ENCODE measurements at regions not wholly inside any gene's neighbourhood (a gene's known extent, or its start where the extent isn't known, plus 50 kb on each side); places are given as distances from the start of the nearest gene placed in this dataset.

- DNase-seq (ENCODE audit: low read depth, low spot score): no peak
- no peak for TF ChIP-seq CTCF (IDR thresholded peaks at IDR 0.05; ENCODE audit: insufficient read depth, low read length, missing control alignments)
- POLR2A ChIA-PET: no interaction called here
- CTCF ChIA-PET: no interaction called here
- no peak overlapping the region for H3K4me3 ChIP-seq (ENCODE audit: low read depth, low read length)
Observed at GRCh38 chr2:76641506-76641905, 880.7 kb downstream of the LRRTM4 start.

- POLR2A ChIA-PET: no interaction called here
- DNase-seq (ENCODE audit: low read depth, low spot score): no peak
- CTCF ChIA-PET: no interaction called here
- no peak for TF ChIP-seq CTCF (IDR thresholded peaks at IDR 0.05; ENCODE audit: insufficient read depth, low read length, missing control alignments)
- H3K4me3 ChIP-seq (ENCODE audit: low read depth, low read length): no peak overlapping the region
Observed at GRCh38 chr2:76640905-76641304, 881.3 kb downstream of the LRRTM4 start.

DNA sequence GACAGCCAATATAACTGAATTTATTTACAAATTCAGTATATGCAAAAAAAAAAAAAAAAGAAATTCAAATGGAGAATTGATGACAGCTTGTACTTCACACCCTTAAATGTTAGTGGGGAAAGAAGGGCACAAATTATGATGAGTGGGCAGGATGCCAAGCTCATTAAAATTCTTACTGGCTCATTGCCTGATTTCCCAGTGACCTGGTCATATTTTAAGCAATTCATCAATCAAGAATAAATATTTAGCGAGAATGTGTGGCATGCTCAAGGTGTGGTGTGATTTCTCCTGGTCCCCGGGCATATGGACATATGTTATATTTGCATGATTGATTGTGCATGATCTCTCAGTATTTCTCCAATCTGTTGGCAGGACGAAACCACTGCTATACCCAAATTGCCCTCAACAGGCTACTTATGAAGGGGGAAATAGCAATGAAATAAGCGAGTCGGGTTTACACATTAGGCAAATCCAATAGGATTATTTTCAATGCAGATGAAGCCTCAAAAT, 883.0 kb downstream of the LRRTM4 start:
- TF ChIP-seq CTCF (IDR thresholded peaks at IDR 0.05; ENCODE audit: insufficient read depth, low read length, missing control alignments): no peak
- no peak overlapping the region for H3K4me3 ChIP-seq (ENCODE audit: low read depth, low read length)
- ChIA-PET CTCF (no interaction called here), POLR2A (no interaction called here)
- DNase-seq (ENCODE audit: low read depth, low spot score): no peak

- H3K4me3 ChIP-seq (ENCODE audit: low read depth, low read length): no peak overlapping the region
- DNase-seq (ENCODE audit: low read depth, low spot score): no peak
- TF ChIP-seq CTCF (IDR thresholded peaks at IDR 0.05; ENCODE audit: insufficient read depth, low read length, missing control alignments): no peak
- CTCF ChIA-PET: no interaction called here
- POLR2A ChIA-PET: no interaction called here
Observed at GRCh38 chr2:76633276-76633921, 888.8 kb downstream of the LRRTM4 start.

DNA sequence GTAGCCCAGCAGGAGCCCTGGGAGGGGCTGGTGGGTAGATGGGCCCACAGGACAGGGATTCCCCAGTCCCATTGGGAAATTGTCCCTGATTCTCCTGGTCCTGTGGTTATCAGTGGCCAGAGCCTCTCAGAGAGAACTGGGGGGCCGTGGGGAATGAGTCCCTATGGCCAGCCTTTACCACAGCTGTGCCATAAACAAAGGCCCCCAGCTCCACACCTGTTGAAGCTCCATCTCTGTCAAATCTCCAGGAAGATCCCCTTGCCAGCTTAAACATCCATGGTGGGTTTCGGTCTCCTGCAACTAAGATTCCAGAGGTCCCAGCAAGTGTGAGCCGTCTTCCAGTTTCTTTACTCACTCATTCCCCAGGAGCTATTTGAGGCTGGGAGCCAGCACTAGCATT, 897.1 kb downstream of the LRRTM4 start:
- ChIA-PET POLR2A (no interaction called here), CTCF (no interaction called here)
- no peak overlapping the region for H3K4me3 ChIP-seq (ENCODE audit: low read depth, low read length)
- no peak for DNase-seq (ENCODE audit: low read depth, low spot score)
- TF ChIP-seq CTCF (IDR thresholded peaks at IDR 0.05; ENCODE audit: insufficient read depth, low read length, missing control alignments): no peak

GRCh38 chr2:76613330-76613729, 902.6 kb upstream of the GCFC2 start:
- ChIA-PET POLR2A (no interaction called here), CTCF (no interaction called here)
- no peak overlapping the region for H3K4me3 ChIP-seq (ENCODE audit: low read depth, low read length)
- DNase-seq (ENCODE audit: low read depth, low spot score): no peak
- TF ChIP-seq CTCF (IDR thresholded peaks at IDR 0.05; ENCODE audit: insufficient read depth, low read length, missing control alignments): no peak
